Stimulated activated effector memory CD8-positive, alpha-beta T cell treated with anti-CD3 and anti-CD28 coated beads, Interleukin-12 subunit alpha, Interleukin-12 subunit beta, amount 100 ng/mL, for 72 hours (primary cell): ENCODE measurements at regions not wholly inside any gene's neighbourhood (a gene's known extent, or its start where the extent isn't known, plus 50 kb on each side); places are given as distances from the start of the nearest gene placed in this dataset.

Experiments used
- ATAC-seq: fragments of 150-1000 bp; cut with Tn5 transposase; 2 replicates; pipeline ENCODE4 v1.10.0; 2021
- DNase-seq, 2 donors: peaks; one replicate each; pipeline ENCODE4 v3.0.0; 2021 to 2022; ENCODE audit warnings: low spot score in 2 of 2
- H3K27ac Mint-ChIP-seq: one replicate; pipeline ENCODE4 v1.8.0; 2022; ENCODE audit warnings: mild to moderate bottlenecking, mixed read lengths
- H3K36me3 Mint-ChIP-seq: one replicate; pipeline ENCODE4 v1.8.0; 2022; ENCODE audit warnings: mild to moderate bottlenecking, mixed read lengths
- H3K4me1 Mint-ChIP-seq: one replicate; pipeline ENCODE4 v1.8.0; 2022; ENCODE audit warnings: mixed read lengths
- H3K4me3 Mint-ChIP-seq: one replicate; pipeline ENCODE4 v1.8.0; 2022; ENCODE audit warnings: mild to moderate bottlenecking, mixed read lengths
- H3K9me3 Mint-ChIP-seq: one replicate; pipeline ENCODE4 v1.8.0; 2022; ENCODE audit warnings: mixed read lengths

- Mint-ChIP-seq H3K4me3 (no peak overlapping the region), H3K36me3 (no peaks in the 10 kb centered on the region), H3K27ac (no peak overlapping the region), H3K4me1 (no peaks in the 10 kb centered on the region), H3K9me3 (no peaks in the 10 kb centered on the region)
- DNase-seq (no peak), ATAC-seq (no peak)
Measured at GRCh38 chr4:13142191-13142590, 341.9 kb downstream of the RAB28 start.

DNA sequence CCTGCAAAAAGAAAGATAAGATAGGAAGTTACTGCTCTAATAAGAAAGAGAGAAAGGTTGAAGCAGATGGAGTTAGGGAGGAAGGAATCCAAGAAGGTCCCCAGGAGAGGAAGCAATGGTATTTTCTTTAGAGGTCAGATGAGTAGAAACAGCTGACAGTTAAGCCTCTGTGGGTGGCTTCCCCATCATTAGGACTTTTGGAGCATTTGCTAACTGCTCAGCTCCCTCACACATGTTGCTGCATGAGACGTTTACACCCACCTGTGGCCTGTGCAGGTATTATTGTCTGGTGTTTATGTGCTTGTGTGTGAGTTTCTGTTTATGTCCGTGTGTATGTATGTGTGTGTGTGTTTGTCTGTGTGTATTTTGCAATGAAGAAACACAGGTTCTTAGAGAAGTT is 346.8 kb downstream of the RAB28 start:
- ATAC-seq: no peak
- no peak overlapping the region for H3K4me3 Mint-ChIP-seq
- no peak overlapping the region for H3K27ac Mint-ChIP-seq
- no peaks in the 10 kb centered on the region for H3K36me3 Mint-ChIP-seq
- no peaks in the 10 kb centered on the region for H3K4me1 Mint-ChIP-seq
- peaks cover 5% of the 10 kb centered on the region for H3K9me3 Mint-ChIP-seq
- DNase-seq: no peak

- Mint-ChIP-seq H3K9me3 (peaks cover 8% of the 10 kb centered on the region), H3K27ac (no peak overlapping the region), H3K4me1 (no peaks in the 10 kb centered on the region), H3K4me3 (no peak overlapping the region), H3K36me3 (no peaks in the 10 kb centered on the region)
- ATAC-seq (no peak), DNase-seq (no peak)
Measured at GRCh38 chr4:13133700-13134099, 350.4 kb downstream of the RAB28 start.

GRCh38 chr4:13130848-13131247 is 353.3 kb downstream of the RAB28 start:
- no peaks in the 10 kb centered on the region for H3K4me1 Mint-ChIP-seq
- H3K27ac Mint-ChIP-seq: no peak overlapping the region
- H3K36me3 Mint-ChIP-seq: no peaks in the 10 kb centered on the region

DNA sequence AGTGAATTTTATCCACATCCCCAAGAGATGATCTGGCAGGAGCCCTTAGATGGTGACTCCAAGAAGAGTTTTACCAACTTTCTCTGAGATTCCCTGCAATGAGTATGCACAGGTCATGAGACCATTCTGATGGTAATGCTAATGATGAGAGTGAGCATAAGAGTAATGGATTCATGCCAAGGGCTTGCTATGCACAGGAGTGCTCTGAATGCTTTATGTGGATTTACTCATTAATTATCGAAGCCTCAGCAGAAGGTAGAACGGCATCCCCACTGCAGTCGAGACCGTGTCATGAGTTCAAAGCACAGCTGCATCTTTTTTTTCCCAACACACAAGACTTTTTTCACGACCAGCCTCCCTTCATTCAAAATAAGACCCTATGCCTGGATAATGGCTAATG is 355.0 kb downstream of the RAB28 start:
- no peaks in the 10 kb centered on the region for H3K36me3 Mint-ChIP-seq
- H3K9me3 Mint-ChIP-seq: peaks cover 5% of the 10 kb centered on the region
- H3K4me3 Mint-ChIP-seq: no peak overlapping the region
- DNase-seq: no peak
- no peak for ATAC-seq
- no peaks in the 10 kb centered on the region for H3K4me1 Mint-ChIP-seq
- no peak overlapping the region for H3K27ac Mint-ChIP-seq

More at GRCh38 chr4:13130848-13131247, 353.3 kb downstream of the RAB28 start:
- H3K9me3 Mint-ChIP-seq: peaks cover 10% of the 10 kb centered on the region
- DNase-seq (no peak), ATAC-seq (no peak)
- H3K4me3 Mint-ChIP-seq: no peak overlapping the region

DNA sequence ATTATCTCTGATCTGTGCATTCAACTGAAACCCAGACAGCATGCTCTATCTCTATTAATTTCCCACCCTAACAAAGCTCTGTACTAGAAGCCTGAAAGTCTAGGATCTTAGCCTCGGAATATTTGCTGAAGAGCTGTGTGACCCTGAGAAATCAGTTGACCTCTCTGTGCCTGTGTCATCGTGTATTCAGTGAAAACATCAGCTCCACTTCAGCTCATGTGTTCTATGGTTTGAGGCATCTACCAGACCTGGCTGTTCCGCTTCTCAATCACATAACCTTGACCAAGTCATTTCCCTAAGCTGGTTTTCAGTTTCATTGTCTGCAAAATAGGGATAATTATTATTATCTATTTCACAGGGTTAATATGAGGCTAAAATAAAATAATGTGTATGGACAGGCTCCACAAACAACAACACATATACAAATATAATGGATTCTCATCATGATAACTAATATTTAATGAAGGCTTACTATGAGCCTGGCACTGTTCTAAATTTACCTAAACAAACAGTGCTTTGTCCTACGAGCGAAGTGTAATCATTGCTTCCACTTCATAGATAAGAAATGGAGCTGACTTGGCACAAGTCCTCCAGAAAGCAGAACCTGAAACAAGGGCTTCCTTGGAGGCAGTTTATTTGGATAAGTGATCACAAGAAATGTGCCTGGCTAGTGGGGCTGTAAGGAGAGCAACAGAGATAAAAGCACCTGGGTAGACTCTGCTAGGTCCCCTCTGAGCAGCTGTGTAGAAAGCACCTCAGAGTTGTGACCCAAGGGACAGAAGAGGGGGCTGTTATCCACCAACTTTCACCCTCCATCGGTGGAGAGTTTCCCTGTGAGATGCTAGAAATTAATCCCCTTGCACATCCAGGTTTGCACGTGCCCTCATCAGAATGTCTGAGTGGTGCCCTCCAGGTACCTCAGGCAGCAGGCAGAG is 356.9 kb downstream of the RAB28 start:
- Mint-ChIP-seq H3K9me3 (peaks cover 5% of the 10 kb centered on the region), H3K4me3 (no peak overlapping the region), H3K27ac (no peak overlapping the region), H3K4me1 (no peaks in the 10 kb centered on the region), H3K36me3 (no peaks in the 10 kb centered on the region)
- DNase-seq (no peak), ATAC-seq (no peak)

- no peak for DNase-seq
- Mint-ChIP-seq H3K27ac (no peak overlapping the region), H3K36me3 (no peaks in the 10 kb centered on the region), H3K9me3 (peaks cover 10% of the 10 kb centered on the region), H3K4me3 (no peak overlapping the region), H3K4me1 (no peaks in the 10 kb centered on the region)
- no peak for ATAC-seq
Measured at GRCh38 chr4:13118633-13119032, 365.5 kb downstream of the RAB28 start.

- ATAC-seq (no peak), DNase-seq (no peak)
- Mint-ChIP-seq H3K9me3 (peaks cover 13% of the 10 kb centered on the region), H3K4me3 (no peak overlapping the region), H3K27ac (no peak overlapping the region), H3K36me3 (no peaks in the 10 kb centered on the region), H3K4me1 (no peaks in the 10 kb centered on the region)
Measured at GRCh38 chr4:13117185-13117584, 367.0 kb downstream of the RAB28 start.

DNA sequence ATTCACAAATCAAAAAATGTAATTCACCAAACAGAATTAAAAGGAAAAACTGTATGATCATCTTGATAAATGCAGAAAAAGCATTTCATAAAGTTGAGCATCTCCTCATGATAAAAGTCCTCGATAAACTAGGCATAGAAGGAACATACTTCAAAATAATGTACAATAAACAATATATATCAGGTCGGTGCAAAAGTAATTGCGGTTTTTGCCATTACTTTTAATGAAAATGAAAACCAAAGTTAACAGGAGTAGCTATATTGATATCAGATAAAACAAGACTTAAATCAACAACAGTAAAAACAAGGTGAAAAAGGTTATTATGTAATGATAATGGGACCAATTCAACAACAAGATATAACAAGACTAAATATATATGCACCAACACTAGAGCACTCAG is 372.1 kb downstream of the RAB28 start:
- DNase-seq: no peak
- Mint-ChIP-seq H3K27ac (no peak overlapping the region), H3K36me3 (no peaks in the 10 kb centered on the region), H3K4me1 (no peaks in the 10 kb centered on the region), H3K9me3 (peaks cover 28% of the 10 kb centered on the region), H3K4me3 (no peak overlapping the region)
- no peak for ATAC-seq

GRCh38 chr4:13109536-13109935 is 374.6 kb downstream of the RAB28 start:
- Mint-ChIP-seq H3K36me3 (no peaks in the 10 kb centered on the region), H3K27ac (no peak overlapping the region), H3K9me3 (peaks cover 24% of the 10 kb centered on the region), H3K4me1 (no peaks in the 10 kb centered on the region), H3K4me3 (no peak overlapping the region)
- DNase-seq (no peak), ATAC-seq (no peak)

- no peak overlapping the region for H3K27ac Mint-ChIP-seq
- H3K9me3 Mint-ChIP-seq: peaks cover 24% of the 10 kb centered on the region
- no peak overlapping the region for H3K4me3 Mint-ChIP-seq
- H3K4me1 Mint-ChIP-seq: no peaks in the 10 kb centered on the region
- H3K36me3 Mint-ChIP-seq: no peaks in the 10 kb centered on the region
- no peak for ATAC-seq
- DNase-seq: no peak
Measured at GRCh38 chr4:13108096-13108495, 376.0 kb downstream of the RAB28 start.

DNA sequence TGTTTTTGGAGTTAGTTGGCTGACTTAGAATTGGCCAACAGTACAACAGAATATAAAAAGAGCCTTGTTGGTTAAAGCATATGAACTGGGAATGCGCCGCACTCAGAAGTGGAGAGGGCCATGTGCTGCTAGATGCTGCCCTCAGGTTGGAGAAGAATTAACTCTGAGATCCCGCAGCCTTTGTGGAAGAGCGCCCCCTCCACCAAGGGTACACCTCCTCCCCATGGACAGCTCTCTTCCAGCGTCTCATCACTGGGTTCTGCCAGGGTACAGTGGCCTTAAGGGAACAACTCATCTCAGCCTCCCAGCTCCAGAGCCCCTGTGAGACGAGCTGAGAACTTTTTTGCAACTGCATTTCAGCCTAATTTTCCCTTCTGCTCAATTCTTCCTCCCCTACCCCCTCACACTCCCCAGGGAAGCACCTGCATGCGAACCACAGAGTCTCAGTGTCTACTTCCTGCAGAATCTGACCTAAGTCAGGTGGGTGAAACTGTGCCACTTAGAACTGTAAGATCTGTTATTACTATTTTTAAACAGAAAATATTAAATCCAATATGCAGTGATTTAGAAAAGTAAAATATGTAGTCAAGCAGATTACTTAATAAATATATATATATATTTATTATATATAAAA is 380.6 kb downstream of the RAB28 start:
- H3K4me1 Mint-ChIP-seq: no peaks in the 10 kb centered on the region
- H3K4me3 Mint-ChIP-seq: no peak overlapping the region
- peaks cover 20% of the 10 kb centered on the region for H3K9me3 Mint-ChIP-seq
- ATAC-seq: no peak
- no peaks in the 10 kb centered on the region for H3K36me3 Mint-ChIP-seq
- no peak overlapping the region for H3K27ac Mint-ChIP-seq
- DNase-seq: no peak

DNA sequence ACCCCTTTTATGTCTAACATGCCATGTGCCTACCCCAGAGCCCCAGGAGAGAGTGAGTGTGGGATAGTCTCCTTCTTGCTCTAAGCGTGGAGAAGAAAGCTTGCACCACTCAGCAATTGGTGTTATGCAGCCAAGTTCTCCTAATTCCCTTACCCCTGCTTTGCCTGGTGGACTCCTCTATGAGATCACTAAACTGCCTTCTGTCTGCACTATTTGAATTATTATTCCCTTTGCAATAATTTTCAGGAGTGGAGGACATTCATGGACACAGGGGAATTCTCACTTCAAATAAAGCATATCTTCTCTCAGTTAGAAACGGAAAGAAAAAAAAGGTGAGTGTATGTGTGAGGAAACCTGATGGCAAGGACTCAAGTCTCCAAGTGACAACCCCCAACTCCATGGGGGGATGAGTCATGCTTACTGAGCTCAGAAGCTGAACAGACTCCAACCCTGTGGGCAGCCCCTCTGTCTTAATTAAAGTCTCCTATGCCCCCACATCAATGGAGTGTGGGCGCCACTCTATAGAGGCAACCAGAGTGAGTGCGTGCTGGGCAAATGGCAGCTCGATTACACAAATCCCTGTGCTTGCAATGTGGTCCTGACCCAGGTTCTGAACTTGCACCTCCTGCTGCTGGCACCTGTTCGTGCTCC is 381.9 kb downstream of the RAB28 start:
- Mint-ChIP-seq H3K36me3 (no peaks in the 10 kb centered on the region), H3K4me3 (no peak overlapping the region), H3K27ac (no peak overlapping the region), H3K4me1 (no peaks in the 10 kb centered on the region), H3K9me3 (peaks cover 9% of the 10 kb centered on the region)
- ATAC-seq (no peak), DNase-seq (no peak)

DNA sequence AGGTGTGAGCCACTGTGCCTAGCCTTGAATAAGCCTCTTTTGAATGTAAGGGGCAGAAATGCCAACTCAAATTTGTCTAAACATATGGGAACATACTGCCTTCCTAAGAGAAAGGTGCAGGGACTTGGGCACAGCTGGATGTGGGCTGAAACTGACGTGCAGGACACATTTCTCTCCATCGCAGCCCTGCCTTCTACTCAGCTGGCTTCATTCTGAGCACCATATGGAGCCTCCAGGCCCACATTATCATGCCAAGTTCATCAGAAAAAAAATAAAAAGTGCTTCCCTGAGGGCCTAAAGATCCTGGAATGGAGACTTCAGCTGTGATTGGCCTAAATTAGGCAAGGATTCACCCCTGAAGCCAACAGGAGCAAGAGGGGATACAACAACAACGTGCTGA is 386.2 kb downstream of the RAB28 start:
- DNase-seq: no peak
- Mint-ChIP-seq H3K36me3 (no peaks in the 10 kb centered on the region), H3K4me1 (no peaks in the 10 kb centered on the region)

GRCh38 chr4:13095722-13096121 is 388.4 kb downstream of the RAB28 start:
- H3K4me1 Mint-ChIP-seq: no peaks in the 10 kb centered on the region
- no peaks in the 10 kb centered on the region for H3K36me3 Mint-ChIP-seq
- H3K9me3 Mint-ChIP-seq: peaks cover 16% of the 10 kb centered on the region
- no peak overlapping the region for H3K4me3 Mint-ChIP-seq
- ATAC-seq (no peak), DNase-seq (no peak)
- no peak overlapping the region for H3K27ac Mint-ChIP-seq

More for the DNA sequence above, 386.2 kb downstream of the RAB28 start:
- peaks cover 16% of the 10 kb centered on the region for H3K9me3 Mint-ChIP-seq
- ATAC-seq: no peak
- no peak overlapping the region for H3K4me3 Mint-ChIP-seq
- H3K27ac Mint-ChIP-seq: no peak overlapping the region

GRCh38 chr4:13093170-13093569 is 391.0 kb downstream of the RAB28 start:
- ATAC-seq (no peak), DNase-seq (no peak)
- no peak overlapping the region for H3K4me3 Mint-ChIP-seq
- no peak overlapping the region for H3K27ac Mint-ChIP-seq
- H3K36me3 Mint-ChIP-seq: no peaks in the 10 kb centered on the region
- no peaks in the 10 kb centered on the region for H3K4me1 Mint-ChIP-seq
- peaks cover 10% of the 10 kb centered on the region for H3K9me3 Mint-ChIP-seq
